Progenitor cell of endocrine pancreas (in vitro differentiated cells): ENCODE measurements at regions not wholly inside any gene's neighbourhood (a gene's known extent, or its start where the extent isn't known, plus 50 kb on each side); places are given as distances from the start of the nearest gene placed in this dataset.

ENCODE experiments used
- DNase-seq: peaks from one replicate; pipeline ENCODE4 v3.0.0; 2021; ENCODE audit warnings: low spot score; ENCODE audit not compliant: unreplicated experiment
- H3K27ac Mint-ChIP-seq: 2 replicates; pipeline ENCODE4 v1.8.0; 2021; ENCODE audit warnings: mild to moderate bottlenecking, moderate library complexity, mixed read lengths
- H3K27me3 Mint-ChIP-seq: 2 replicates; pipeline ENCODE4 v1.8.0; 2021; ENCODE audit warnings: mixed read lengths
- H3K36me3 Mint-ChIP-seq: 2 replicates; pipeline ENCODE4 v1.8.0; 2022; ENCODE audit warnings: mixed read lengths; ENCODE audit not compliant: insufficient read depth
- H3K4me1 Mint-ChIP-seq: 2 replicates; pipeline ENCODE4 v1.8.0; 2021; ENCODE audit warnings: low read depth, mixed read lengths
- H3K4me3 Mint-ChIP-seq: 2 replicates; pipeline ENCODE4 v1.8.0; 2021; ENCODE audit warnings: low read depth, mild to moderate bottlenecking, moderate library complexity, mixed read lengths
- H3K9me3 Mint-ChIP-seq: 2 replicates; pipeline ENCODE4 v1.8.0; 2021; ENCODE audit warnings: low read depth, mixed read lengths
- CTCF ChIP-seq: fragments of 200-600 bp; sonication (generic); IDR thresholded peaks from one replicate; pipeline ENCODE4 v1.5.0; 2021; ENCODE audit warnings: antibody characterized with exemption, mild to moderate bottlenecking; ENCODE audit not compliant: unreplicated experiment

- no peaks in the 10 kb centered on the region for H3K36me3 Mint-ChIP-seq
- no peak for TF ChIP-seq CTCF
- H3K4me1 Mint-ChIP-seq: peaks cover 7% of the 10 kb centered on the region
- DNase-seq: no peak
- H3K4me3 Mint-ChIP-seq: no peak overlapping the region
- no peak overlapping the region for H3K27ac Mint-ChIP-seq
- peaks cover 3% of the 10 kb centered on the region for H3K27me3 Mint-ChIP-seq
- no peaks in the 10 kb centered on the region for H3K9me3 Mint-ChIP-seq
Observed at GRCh38 chr2:6027066-6027465, 334.9 kb downstream of the SOX11 start.

GRCh38 chr2:6031200-6031867 is 339.1 kb downstream of the SOX11 start:
- Mint-ChIP-seq H3K27me3 (peaks cover 3% of the 10 kb centered on the region), H3K4me3 (no peak overlapping the region), H3K27ac (no peak overlapping the region), H3K36me3 (no peaks in the 10 kb centered on the region), H3K4me1 (peaks cover 7% of the 10 kb centered on the region), H3K9me3 (no peaks in the 10 kb centered on the region)
- no peak for TF ChIP-seq CTCF
- DNase-seq: no peak

DNA sequence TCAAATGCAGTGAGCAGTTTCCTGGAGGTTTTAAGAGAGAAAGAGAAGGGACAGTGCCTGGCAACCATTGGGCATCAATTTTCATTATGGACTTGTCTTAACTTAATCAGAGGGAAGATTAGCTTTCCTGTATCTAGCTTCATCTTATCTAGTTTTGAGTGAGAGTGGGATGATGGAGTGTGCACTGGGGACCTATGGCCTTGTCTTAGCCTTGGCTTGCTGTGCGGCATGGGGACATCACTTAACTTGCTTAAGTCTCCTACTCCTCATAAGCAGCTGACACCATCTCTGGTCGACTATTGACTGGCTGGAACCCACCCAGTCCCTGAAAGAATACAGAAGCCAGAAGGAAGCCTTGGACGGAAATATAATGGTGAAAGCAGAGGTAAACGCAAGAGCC is 344.0 kb downstream of the SOX11 start:
- no peak for DNase-seq
- H3K4me1 Mint-ChIP-seq: peaks cover 5% of the 10 kb centered on the region
- no peaks in the 10 kb centered on the region for H3K36me3 Mint-ChIP-seq
- H3K4me3 Mint-ChIP-seq: no peak overlapping the region
- H3K27ac Mint-ChIP-seq: no peak overlapping the region
- no peaks in the 10 kb centered on the region for H3K27me3 Mint-ChIP-seq
- no peak for TF ChIP-seq CTCF
- no peaks in the 10 kb centered on the region for H3K9me3 Mint-ChIP-seq

GRCh38 chr2:6043238-6043637 is 351.1 kb downstream of the SOX11 start:
- no peak overlapping the region for H3K4me3 Mint-ChIP-seq
- peaks cover 4% of the 10 kb centered on the region for H3K4me1 Mint-ChIP-seq
- no peaks in the 10 kb centered on the region for H3K27me3 Mint-ChIP-seq
- TF ChIP-seq CTCF: no peak
- no peaks in the 10 kb centered on the region for H3K36me3 Mint-ChIP-seq
- peaks cover 26% of the 10 kb centered on the region for H3K9me3 Mint-ChIP-seq
- H3K27ac Mint-ChIP-seq: no peak overlapping the region
- DNase-seq: no peak

DNA sequence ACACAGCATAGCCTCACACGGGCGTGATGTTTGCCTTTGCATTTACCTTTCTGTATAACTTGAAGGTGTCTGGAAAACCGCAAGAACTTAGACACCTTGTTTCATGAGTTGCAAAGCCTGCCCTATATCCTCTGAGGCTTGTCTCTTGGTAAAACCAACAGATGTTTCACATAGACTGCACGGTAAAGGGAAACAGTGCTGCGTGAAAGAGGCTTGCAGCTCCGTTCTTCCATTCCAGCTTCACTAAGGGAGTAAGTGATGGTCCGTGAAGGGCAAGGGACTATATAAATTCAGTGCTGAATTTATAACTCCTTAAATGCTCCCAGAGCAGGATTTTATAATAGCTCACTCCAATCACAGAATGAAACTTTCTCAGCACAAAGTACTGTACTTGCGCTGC is 360.5 kb downstream of the SOX11 start:
- Mint-ChIP-seq H3K36me3 (no peaks in the 10 kb centered on the region), H3K27ac (no peak overlapping the region), H3K4me3 (no peak overlapping the region), H3K9me3 (peaks cover 19% of the 10 kb centered on the region), H3K4me1 (peaks cover 21% of the 10 kb centered on the region), H3K27me3 (peaks cover 24% of the 10 kb centered on the region)
- no peak for DNase-seq
- TF ChIP-seq CTCF: no peak
